ENCODE measurements at regions not wholly inside any gene's neighbourhood (a gene's known extent, or its start where the extent isn't known, plus 50 kb on each side); places are given as distances from the start of the nearest gene placed in this dataset.

- TF ChIP-seq, protein P1, sequence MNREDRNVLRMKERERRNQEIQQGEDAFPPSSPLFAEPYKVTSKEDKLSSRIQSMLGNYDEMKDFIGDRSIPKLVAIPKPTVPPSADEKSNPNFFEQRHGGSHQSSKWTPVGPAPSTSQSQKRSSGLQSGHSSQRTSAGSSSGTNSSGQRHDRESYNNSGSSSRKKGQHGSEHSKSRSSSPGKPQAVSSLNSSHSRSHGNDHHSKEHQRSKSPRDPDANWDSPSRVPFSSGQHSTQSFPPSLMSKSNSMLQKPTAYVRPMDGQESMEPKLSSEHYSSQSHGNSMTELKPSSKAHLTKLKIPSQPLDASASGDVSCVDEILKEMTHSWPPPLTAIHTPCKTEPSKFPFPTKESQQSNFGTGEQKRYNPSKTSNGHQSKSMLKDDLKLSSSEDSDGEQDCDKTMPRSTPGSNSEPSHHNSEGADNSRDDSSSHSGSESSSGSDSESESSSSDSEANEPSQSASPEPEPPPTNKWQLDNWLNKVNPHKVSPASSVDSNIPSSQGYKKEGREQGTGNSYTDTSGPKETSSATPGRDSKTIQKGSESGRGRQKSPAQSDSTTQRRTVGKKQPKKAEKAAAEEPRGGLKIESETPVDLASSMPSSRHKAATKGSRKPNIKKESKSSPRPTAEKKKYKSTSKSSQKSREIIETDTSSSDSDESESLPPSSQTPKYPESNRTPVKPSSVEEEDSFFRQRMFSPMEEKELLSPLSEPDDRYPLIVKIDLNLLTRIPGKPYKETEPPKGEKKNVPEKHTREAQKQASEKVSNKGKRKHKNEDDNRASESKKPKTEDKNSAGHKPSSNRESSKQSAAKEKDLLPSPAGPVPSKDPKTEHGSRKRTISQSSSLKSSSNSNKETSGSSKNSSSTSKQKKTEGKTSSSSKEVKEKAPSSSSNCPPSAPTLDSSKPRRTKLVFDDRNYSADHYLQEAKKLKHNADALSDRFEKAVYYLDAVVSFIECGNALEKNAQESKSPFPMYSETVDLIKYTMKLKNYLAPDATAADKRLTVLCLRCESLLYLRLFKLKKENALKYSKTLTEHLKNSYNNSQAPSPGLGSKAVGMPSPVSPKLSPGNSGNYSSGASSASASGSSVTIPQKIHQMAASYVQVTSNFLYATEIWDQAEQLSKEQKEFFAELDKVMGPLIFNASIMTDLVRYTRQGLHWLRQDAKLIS (CRISPR knock-in tag; IDR thresholded peaks at IDR 0.05; ENCODE audit: borderline replicate concordance), result no peak
- TF ChIP-seq, protein P2, sequence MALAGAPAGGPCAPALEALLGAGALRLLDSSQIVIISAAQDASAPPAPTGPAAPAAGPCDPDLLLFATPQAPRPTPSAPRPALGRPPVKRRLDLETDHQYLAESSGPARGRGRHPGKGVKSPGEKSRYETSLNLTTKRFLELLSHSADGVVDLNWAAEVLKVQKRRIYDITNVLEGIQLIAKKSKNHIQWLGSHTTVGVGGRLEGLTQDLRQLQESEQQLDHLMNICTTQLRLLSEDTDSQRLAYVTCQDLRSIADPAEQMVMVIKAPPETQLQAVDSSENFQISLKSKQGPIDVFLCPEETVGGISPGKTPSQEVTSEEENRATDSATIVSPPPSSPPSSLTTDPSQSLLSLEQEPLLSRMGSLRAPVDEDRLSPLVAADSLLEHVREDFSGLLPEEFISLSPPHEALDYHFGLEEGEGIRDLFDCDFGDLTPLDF (CRISPR knock-in tag; IDR thresholded peaks at IDR 0.05), result no peak
- TF ChIP-seq NFATC4 (CRISPR knock-in tag; IDR thresholded peaks at IDR 0.05) (no peak), CDX4 (CRISPR knock-in tag; IDR thresholded peaks at IDR 0.05; ENCODE audit: borderline replicate concordance) (no peak)
Observed at GRCh38 chr13:87444135-87444534, 227.0 kb upstream of the SLITRK5 start (continued).

- ChIA-PET CTCF (no interaction called here), POLR2A (no interaction called here)
- no peak for ATAC-seq
- H3K27ac Mint-ChIP-seq, result no peak overlapping the region
- no peak overlapping the region for H3K4me3 Mint-ChIP-seq
- no peak for DNase-seq (ENCODE audit: low spot score)
- no peaks in the 10 kb centered on the region for H3K27me3 Mint-ChIP-seq (ENCODE audit: low read depth)
- TF ChIP-seq ATF2 (CRISPR knock-in tag; IDR thresholded peaks at IDR 0.05; ENCODE audit: borderline replicate concordance, low read depth) (no peak), ETV6 (CRISPR knock-in tag; IDR thresholded peaks at IDR 0.05) (no peak), FOXJ3 (CRISPR knock-in tag; IDR thresholded peaks at IDR 0.05; ENCODE audit: borderline replicate concordance) (no peak), TEAD4 (CRISPR knock-in tag; IDR thresholded peaks at IDR 0.05) (no peak), RELA (CRISPR knock-in tag; IDR thresholded peaks at IDR 0.05; ENCODE audit: borderline replicate concordance) (no peak), CREM (CRISPR knock-in tag; IDR thresholded peaks at IDR 0.05) (no peak), ZNF416 (CRISPR knock-in tag; IDR thresholded peaks at IDR 0.05) (no peak), FOXP1 (CRISPR knock-in tag; IDR thresholded peaks at IDR 0.05; ENCODE audit: borderline replicate concordance) (no peak), SMAD3 (CRISPR knock-in tag; IDR thresholded peaks at IDR 0.05; ENCODE audit: borderline replicate concordance) (no peak), NFYB (CRISPR knock-in tag; conservative IDR thresholded peaks at IDR 0.05; ENCODE audit: low read depth) (no peak), IRF2 (CRISPR knock-in tag; IDR thresholded peaks at IDR 0.05; ENCODE audit: borderline replicate concordance, low read depth) (no peak), ESRRA (CRISPR knock-in tag; IDR thresholded peaks at IDR 0.05; ENCODE audit: borderline replicate concordance) (no peak), KAT7 (CRISPR knock-in tag; IDR thresholded peaks at IDR 0.05; ENCODE audit: borderline replicate concordance) (no peak)
- TF ChIP-seq, protein P3, sequence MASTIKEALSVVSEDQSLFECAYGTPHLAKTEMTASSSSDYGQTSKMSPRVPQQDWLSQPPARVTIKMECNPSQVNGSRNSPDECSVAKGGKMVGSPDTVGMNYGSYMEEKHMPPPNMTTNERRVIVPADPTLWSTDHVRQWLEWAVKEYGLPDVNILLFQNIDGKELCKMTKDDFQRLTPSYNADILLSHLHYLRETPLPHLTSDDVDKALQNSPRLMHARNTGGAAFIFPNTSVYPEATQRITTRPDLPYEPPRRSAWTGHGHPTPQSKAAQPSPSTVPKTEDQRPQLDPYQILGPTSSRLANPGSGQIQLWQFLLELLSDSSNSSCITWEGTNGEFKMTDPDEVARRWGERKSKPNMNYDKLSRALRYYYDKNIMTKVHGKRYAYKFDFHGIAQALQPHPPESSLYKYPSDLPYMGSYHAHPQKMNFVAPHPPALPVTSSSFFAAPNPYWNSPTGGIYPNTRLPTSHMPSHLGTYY (CRISPR knock-in tag; IDR thresholded peaks at IDR 0.05), result no peak
- TF ChIP-seq, protein P4, sequence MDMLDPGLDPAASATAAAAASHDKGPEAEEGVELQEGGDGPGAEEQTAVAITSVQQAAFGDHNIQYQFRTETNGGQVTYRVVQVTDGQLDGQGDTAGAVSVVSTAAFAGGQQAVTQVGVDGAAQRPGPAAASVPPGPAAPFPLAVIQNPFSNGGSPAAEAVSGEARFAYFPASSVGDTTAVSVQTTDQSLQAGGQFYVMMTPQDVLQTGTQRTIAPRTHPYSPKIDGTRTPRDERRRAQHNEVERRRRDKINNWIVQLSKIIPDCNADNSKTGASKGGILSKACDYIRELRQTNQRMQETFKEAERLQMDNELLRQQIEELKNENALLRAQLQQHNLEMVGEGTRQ (CRISPR knock-in tag; IDR thresholded peaks at IDR 0.05), result no peak
- TF ChIP-seq, protein P5, sequence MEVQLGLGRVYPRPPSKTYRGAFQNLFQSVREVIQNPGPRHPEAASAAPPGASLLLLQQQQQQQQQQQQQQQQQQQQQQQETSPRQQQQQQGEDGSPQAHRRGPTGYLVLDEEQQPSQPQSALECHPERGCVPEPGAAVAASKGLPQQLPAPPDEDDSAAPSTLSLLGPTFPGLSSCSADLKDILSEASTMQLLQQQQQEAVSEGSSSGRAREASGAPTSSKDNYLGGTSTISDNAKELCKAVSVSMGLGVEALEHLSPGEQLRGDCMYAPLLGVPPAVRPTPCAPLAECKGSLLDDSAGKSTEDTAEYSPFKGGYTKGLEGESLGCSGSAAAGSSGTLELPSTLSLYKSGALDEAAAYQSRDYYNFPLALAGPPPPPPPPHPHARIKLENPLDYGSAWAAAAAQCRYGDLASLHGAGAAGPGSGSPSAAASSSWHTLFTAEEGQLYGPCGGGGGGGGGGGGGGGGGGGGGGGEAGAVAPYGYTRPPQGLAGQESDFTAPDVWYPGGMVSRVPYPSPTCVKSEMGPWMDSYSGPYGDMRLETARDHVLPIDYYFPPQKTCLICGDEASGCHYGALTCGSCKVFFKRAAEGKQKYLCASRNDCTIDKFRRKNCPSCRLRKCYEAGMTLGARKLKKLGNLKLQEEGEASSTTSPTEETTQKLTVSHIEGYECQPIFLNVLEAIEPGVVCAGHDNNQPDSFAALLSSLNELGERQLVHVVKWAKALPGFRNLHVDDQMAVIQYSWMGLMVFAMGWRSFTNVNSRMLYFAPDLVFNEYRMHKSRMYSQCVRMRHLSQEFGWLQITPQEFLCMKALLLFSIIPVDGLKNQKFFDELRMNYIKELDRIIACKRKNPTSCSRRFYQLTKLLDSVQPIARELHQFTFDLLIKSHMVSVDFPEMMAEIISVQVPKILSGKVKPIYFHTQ (CRISPR knock-in tag; IDR thresholded peaks at IDR 0.05), result no peak
- H3K4me1 Mint-ChIP-seq, result no peaks in the 10 kb centered on the region
- H3K36me3 Mint-ChIP-seq, result no peaks in the 10 kb centered on the region
- H3K9me3 Mint-ChIP-seq, result no peaks in the 10 kb centered on the region
Observed at GRCh38 chr13:87452281-87452680, 218.9 kb upstream of the SLITRK5 start.

Measured in WTC11 (cell line).